ENCODE measurements at regions not wholly inside any gene's neighbourhood (a gene's known extent, or its start where the extent isn't known, plus 50 kb on each side); places are given as distances from the start of the nearest gene placed in this dataset.

- TF ChIP-seq, protein P1, sequence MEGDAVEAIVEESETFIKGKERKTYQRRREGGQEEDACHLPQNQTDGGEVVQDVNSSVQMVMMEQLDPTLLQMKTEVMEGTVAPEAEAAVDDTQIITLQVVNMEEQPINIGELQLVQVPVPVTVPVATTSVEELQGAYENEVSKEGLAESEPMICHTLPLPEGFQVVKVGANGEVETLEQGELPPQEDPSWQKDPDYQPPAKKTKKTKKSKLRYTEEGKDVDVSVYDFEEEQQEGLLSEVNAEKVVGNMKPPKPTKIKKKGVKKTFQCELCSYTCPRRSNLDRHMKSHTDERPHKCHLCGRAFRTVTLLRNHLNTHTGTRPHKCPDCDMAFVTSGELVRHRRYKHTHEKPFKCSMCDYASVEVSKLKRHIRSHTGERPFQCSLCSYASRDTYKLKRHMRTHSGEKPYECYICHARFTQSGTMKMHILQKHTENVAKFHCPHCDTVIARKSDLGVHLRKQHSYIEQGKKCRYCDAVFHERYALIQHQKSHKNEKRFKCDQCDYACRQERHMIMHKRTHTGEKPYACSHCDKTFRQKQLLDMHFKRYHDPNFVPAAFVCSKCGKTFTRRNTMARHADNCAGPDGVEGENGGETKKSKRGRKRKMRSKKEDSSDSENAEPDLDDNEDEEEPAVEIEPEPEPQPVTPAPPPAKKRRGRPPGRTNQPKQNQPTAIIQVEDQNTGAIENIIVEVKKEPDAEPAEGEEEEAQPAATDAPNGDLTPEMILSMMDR (IDR thresholded peaks at IDR 0.05), result no peak
- TF ChIP-seq POLR2AphosphoS5 (IDR thresholded peaks at IDR 0.05), result no peak
- TF ChIP-seq POLR2A (IDR thresholded peaks at IDR 0.05), result no peak
- H3K4me1 ChIP-seq (replicated peaks), result no peaks in the 10 kb centered on the region
- WGBS, result 25% methylated on average over 5 of the region's 5 CpGs
- H3K36me3 ChIP-seq, result no peaks in the 10 kb centered on the region
- H3K9me3 ChIP-seq, result no peaks in the 10 kb centered on the region
- peak; percentile 10 for DNase-seq (ENCODE audit: low spot score)
- no peak overlapping the region for H3K4me3 ChIP-seq
- H3K27me3 ChIP-seq (replicated peaks; ENCODE audit: insufficient read depth), result no peaks in the 10 kb centered on the region
- intact Hi-C loops (cut with DNase I), result no loop called here
- H3K27ac ChIP-seq, result no peak overlapping the region
Observed at GRCh38 chr6:155646443-155646842, 190.8 kb upstream of the NOX3 start.

- Histone ChIP-seq H3K27me3 (replicated peaks; ENCODE audit: insufficient read depth) (no peaks in the 10 kb centered on the region), H3K9me3 (no peaks in the 10 kb centered on the region), H3K4me1 (replicated peaks) (no peaks in the 10 kb centered on the region), H3K4me3 (no peak overlapping the region), H3K36me3 (no peaks in the 10 kb centered on the region), H3K27ac (no peak overlapping the region)
- intact Hi-C loops (cut with DNase I), result no loop called here
- 59% methylated on average over 2 of the region's 2 CpGs for WGBS
- TF ChIP-seq POLR2AphosphoS5 (IDR thresholded peaks at IDR 0.05) (no peak), POLR2A (IDR thresholded peaks at IDR 0.05) (no peak)
- TF ChIP-seq, protein P1 (IDR thresholded peaks at IDR 0.05), result no peak
- no peak for DNase-seq (ENCODE audit: low spot score)
Observed at GRCh38 chr6:155645325-155645724, 189.7 kb upstream of the NOX3 start.

GRCh38 chr6:155641603-155642002 lies 186.0 kb upstream of the NOX3 start:
- WGBS, result 84% methylated on average over 1 of the region's 1 CpG
- no peaks in the 10 kb centered on the region for H3K27me3 ChIP-seq (replicated peaks; ENCODE audit: insufficient read depth)
- H3K4me3 ChIP-seq, result no peak overlapping the region
- intact Hi-C loops (cut with DNase I), result no loop called here
- TF ChIP-seq POLR2AphosphoS5 (IDR thresholded peaks at IDR 0.05) (no peak), POLR2A (IDR thresholded peaks at IDR 0.05) (no peak)
- TF ChIP-seq, protein P1 (IDR thresholded peaks at IDR 0.05), result no peak
- DNase-seq (ENCODE audit: low spot score), result no peak
- H3K27ac ChIP-seq, result no peak overlapping the region
- no peaks in the 10 kb centered on the region for H3K4me1 ChIP-seq (replicated peaks)
- H3K9me3 ChIP-seq, result no peaks in the 10 kb centered on the region
- no peaks in the 10 kb centered on the region for H3K36me3 ChIP-seq

- TF ChIP-seq POLR2AphosphoS5 (IDR thresholded peaks at IDR 0.05) (no peak), POLR2A (IDR thresholded peaks at IDR 0.05) (no peak)
- TF ChIP-seq, protein P1 (IDR thresholded peaks at IDR 0.05), result no peak
- 95% methylated on average over 1 of the region's 1 CpG for WGBS
- Histone ChIP-seq H3K27me3 (replicated peaks; ENCODE audit: insufficient read depth) (no peaks in the 10 kb centered on the region), H3K9me3 (no peaks in the 10 kb centered on the region), H3K4me1 (replicated peaks) (no peaks in the 10 kb centered on the region), H3K36me3 (no peaks in the 10 kb centered on the region), H3K4me3 (no peak overlapping the region), H3K27ac (no peak overlapping the region)
- DNase-seq (ENCODE audit: low spot score), result no peak
- intact Hi-C loops (cut with DNase I), result no loop called here
Observed at GRCh38 chr6:155638200-155638599, 182.6 kb upstream of the NOX3 start.

- TF ChIP-seq POLR2A (IDR thresholded peaks at IDR 0.05) (no peak), POLR2AphosphoS5 (IDR thresholded peaks at IDR 0.05) (no peak)
- TF ChIP-seq, protein P1 (IDR thresholded peaks at IDR 0.05), result no peak
- Histone ChIP-seq H3K27ac (no peak overlapping the region), H3K36me3 (no peaks in the 10 kb centered on the region), H3K4me3 (no peak overlapping the region), H3K9me3 (no peaks in the 10 kb centered on the region), H3K4me1 (replicated peaks) (no peaks in the 10 kb centered on the region), H3K27me3 (replicated peaks; ENCODE audit: insufficient read depth) (no peaks in the 10 kb centered on the region)
- intact Hi-C loops (cut with DNase I), result no loop called here
- DNase-seq (ENCODE audit: low spot score), result no peak
- WGBS, result 56% methylated on average over 3 of the region's 3 CpGs
Observed at GRCh38 chr6:155635416-155635815, 179.8 kb upstream of the NOX3 start.

Data from prostate gland (tissue), 2 donors.